T-helper 2 cell treated with Interferon-gamma antibody and Interleukin-4, amounts not matched to agents 5 μg/mL and 100 μg/mL, for 36 hours (primary cell): ENCODE measurements at regions not wholly inside any gene's neighbourhood (a gene's known extent, or its start where the extent isn't known, plus 50 kb on each side); places are given as distances from the start of the nearest gene placed in this dataset.
"Not testable (repeated sequence)": the region's sequence is repeated elsewhere in the genome, so short reads cannot be mapped to it uniquely, and the experiment has no call there.

Source experiments
- DNase-seq: peaks from one replicate; pipeline ENCODE4 v3.0.0; 2021; ENCODE audit warnings: low spot score
- H3K27ac Mint-ChIP-seq: one replicate; pipeline ENCODE4 v1.8.0; 2021; ENCODE audit warnings: mild to moderate bottlenecking, mixed read lengths
- H3K27me3 Mint-ChIP-seq: one replicate; pipeline ENCODE4 v1.8.0; 2021; ENCODE audit warnings: low read depth, mixed read lengths
- H3K36me3 Mint-ChIP-seq: one replicate; pipeline ENCODE4 v1.8.0; 2021; ENCODE audit warnings: low read depth, mixed read lengths
- H3K4me1 Mint-ChIP-seq: one replicate; pipeline ENCODE4 v1.8.0; 2021; ENCODE audit warnings: low read depth, mixed read lengths
- H3K4me3 Mint-ChIP-seq: one replicate; pipeline ENCODE4 v1.8.0; 2022; ENCODE audit warnings: mild to moderate bottlenecking, moderate library complexity, mixed read lengths
- H3K9me3 Mint-ChIP-seq: one replicate; pipeline ENCODE4 v1.8.0; 2021; ENCODE audit warnings: mixed read lengths

- H3K4me3 Mint-ChIP-seq, H3K36me3 Mint-ChIP-seq, H3K27ac Mint-ChIP-seq, H3K4me1 Mint-ChIP-seq, DNase-seq, H3K27me3 Mint-ChIP-seq, H3K9me3 Mint-ChIP-seq: not testable (repeated sequence)
Observed at GRCh38 chr12:14032191-14032590, 50.8 kb upstream of the GRIN2B start.

DNA sequence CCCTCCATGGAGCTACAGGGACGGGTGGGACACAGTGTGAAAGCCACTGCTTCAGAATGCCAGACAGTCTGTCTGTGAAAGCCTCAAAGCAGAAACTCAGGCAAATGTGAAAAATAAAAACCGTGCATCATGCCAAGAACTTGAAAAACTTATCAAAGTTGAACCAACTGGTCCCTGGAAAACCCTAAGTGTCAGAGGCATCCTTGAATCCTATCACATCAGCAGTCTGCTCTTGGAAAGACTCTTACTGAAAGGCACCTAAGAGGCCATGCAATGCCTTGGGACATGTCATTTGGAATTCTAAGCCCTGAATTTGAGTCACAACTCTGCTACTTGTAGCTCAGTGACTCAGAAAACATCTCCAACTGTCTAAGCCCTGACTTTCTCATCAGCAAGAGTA, 62.4 kb upstream of the GRIN2B start:
- Mint-ChIP-seq H3K9me3 (peaks cover 4% of the 10 kb centered on the region), H3K4me3 (no peak overlapping the region), H3K36me3 (no peaks in the 10 kb centered on the region), H3K27ac (no peak overlapping the region), H3K27me3 (no peaks in the 10 kb centered on the region), H3K4me1 (no peaks in the 10 kb centered on the region)
- no peak for DNase-seq

- Mint-ChIP-seq H3K4me1 (no peaks in the 10 kb centered on the region), H3K27ac (no peak overlapping the region), H3K27me3 (no peaks in the 10 kb centered on the region), H3K36me3 (no peaks in the 10 kb centered on the region), H3K9me3 (no peaks in the 10 kb centered on the region), H3K4me3 (no peak overlapping the region)
- no peak for DNase-seq
Observed at GRCh38 chr12:14048941-14049545, 67.6 kb upstream of the GRIN2B start.

DNA sequence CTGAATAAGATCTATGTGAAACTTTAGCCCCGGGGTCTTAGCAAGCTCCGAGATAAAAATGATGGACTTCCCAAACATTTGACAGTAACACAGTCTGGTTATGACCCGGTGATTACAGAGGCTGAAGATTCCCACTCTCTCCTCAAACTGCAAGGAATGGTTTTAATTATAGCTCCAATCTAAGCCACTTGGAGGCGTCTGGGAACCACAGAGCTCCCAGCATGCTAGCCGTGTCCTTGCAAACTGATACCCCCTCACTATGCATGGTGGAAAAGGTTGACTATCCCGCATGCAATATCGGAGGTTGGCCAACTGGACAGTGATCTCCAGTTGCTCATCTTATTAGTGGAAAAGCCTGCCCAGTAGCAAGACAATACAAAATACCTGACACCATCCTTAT, 76.5 kb upstream of the GRIN2B start:
- Mint-ChIP-seq H3K4me3 (no peak overlapping the region), H3K9me3 (no peaks in the 10 kb centered on the region), H3K36me3 (no peaks in the 10 kb centered on the region), H3K27ac (no peak overlapping the region), H3K27me3 (no peaks in the 10 kb centered on the region), H3K4me1 (no peaks in the 10 kb centered on the region)
- DNase-seq = no peak

DNA sequence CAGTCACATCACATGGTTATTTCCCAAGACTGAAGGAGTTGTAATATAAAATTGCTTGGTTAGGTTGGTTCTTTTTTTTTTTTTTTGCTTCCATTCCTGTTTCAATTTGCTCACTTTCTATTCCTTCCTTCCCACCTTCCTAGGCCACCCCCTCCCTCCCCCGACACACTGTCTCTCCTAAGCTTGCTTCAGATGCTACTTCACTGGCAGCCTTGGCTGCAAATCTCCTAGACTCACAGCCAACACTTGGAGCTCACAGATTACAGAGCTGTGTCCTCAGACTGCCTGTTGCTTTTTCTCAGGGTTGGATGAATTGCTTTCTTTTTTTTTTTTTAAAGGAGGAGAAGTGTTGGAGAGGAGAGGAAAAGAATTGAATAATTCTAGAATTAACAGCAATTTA, 77.3 kb upstream of the GRIN2B start:
- no peak for DNase-seq
- H3K4me3 Mint-ChIP-seq = no peak overlapping the region
- H3K27ac Mint-ChIP-seq = no peak overlapping the region
- no peaks in the 10 kb centered on the region for H3K27me3 Mint-ChIP-seq
- H3K36me3 Mint-ChIP-seq = no peaks in the 10 kb centered on the region
- H3K4me1 Mint-ChIP-seq = no peaks in the 10 kb centered on the region
- no peaks in the 10 kb centered on the region for H3K9me3 Mint-ChIP-seq

DNA sequence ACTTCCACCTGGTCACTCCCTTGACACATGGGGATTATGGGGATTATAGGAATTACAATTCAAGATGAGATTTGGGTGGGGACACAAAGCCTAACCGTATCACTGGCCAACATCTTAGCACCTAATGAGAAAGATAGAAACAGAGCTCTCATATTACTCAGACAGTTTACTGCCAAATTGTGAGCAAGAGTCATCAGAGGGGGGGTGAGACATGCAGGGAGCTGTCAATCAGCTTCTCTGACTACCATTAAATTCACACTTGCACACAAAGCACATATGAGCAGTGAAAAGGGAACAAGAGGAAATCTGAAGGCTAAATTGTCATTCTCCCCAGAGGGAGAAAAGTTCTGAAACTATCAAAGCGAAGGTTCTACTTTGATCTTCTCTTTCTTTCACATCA, 78.1 kb upstream of the GRIN2B start:
- no peaks in the 10 kb centered on the region for H3K4me1 Mint-ChIP-seq

GRCh38 chr12:14065616-14066015, 84.2 kb upstream of the GRIN2B start:
- H3K36me3 Mint-ChIP-seq = no peaks in the 10 kb centered on the region

More for the DNA sequence above, 78.1 kb upstream of the GRIN2B start:
- Mint-ChIP-seq H3K4me3 (no peak overlapping the region), H3K27ac (no peak overlapping the region), H3K27me3 (no peaks in the 10 kb centered on the region), H3K9me3 (no peaks in the 10 kb centered on the region), H3K36me3 (no peaks in the 10 kb centered on the region)
- DNase-seq = no peak

DNA sequence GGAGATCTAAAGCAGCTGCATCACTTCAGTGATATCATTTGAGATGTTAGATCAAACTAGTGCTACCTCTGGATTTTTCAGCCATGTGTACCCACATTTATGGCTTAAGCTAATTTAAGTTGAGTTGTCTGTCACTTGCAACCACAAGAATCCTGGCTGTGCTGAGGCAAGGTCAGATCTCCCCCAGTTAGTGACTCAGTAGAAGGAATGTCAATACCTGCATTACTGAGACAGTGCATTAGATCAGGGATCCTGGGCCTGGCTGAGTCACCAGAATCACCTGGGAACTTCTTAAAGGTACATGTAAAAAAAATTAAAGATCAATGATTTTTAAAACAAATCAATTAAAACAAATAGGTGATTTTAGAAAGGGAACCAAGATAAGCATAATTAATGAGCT, 84.6 kb upstream of the GRIN2B start:
- Mint-ChIP-seq H3K4me1 (no peaks in the 10 kb centered on the region), H3K4me3 (no peak overlapping the region), H3K9me3 (no peaks in the 10 kb centered on the region), H3K27ac (no peak overlapping the region), H3K27me3 (no peaks in the 10 kb centered on the region), H3K36me3 (no peaks in the 10 kb centered on the region)
- no peak for DNase-seq

More at GRCh38 chr12:14065616-14066015, 84.2 kb upstream of the GRIN2B start:
- Mint-ChIP-seq H3K4me1 (no peaks in the 10 kb centered on the region), H3K27ac (no peak overlapping the region), H3K9me3 (no peaks in the 10 kb centered on the region), H3K27me3 (no peaks in the 10 kb centered on the region), H3K4me3 (no peak overlapping the region)
- DNase-seq = no peak

DNA sequence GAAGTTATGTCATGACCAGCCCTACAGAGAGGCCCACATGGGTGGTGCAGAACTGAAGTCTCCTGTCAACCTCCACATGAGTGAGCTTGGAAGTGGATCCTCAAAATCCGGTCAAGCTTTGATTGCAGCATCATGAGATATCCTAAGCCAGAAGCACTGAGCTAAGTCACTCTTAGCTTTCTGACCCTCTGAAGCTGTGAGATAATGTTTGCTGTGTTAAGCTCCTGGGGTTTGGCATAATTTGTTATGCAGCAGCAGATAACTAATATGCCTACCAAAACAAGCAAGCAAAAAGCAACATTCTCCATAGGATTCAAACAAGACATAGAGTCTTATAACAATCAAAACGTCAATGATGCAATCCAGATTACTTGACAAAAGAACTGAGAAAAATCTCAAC, 87.6 kb upstream of the GRIN2B start:
- no peaks in the 10 kb centered on the region for H3K4me1 Mint-ChIP-seq
- no peaks in the 10 kb centered on the region for H3K36me3 Mint-ChIP-seq
- no peak overlapping the region for H3K27ac Mint-ChIP-seq
- H3K4me3 Mint-ChIP-seq = no peak overlapping the region
- H3K27me3 Mint-ChIP-seq = no peaks in the 10 kb centered on the region
- no peak for DNase-seq
- H3K9me3 Mint-ChIP-seq = no peaks in the 10 kb centered on the region

DNA sequence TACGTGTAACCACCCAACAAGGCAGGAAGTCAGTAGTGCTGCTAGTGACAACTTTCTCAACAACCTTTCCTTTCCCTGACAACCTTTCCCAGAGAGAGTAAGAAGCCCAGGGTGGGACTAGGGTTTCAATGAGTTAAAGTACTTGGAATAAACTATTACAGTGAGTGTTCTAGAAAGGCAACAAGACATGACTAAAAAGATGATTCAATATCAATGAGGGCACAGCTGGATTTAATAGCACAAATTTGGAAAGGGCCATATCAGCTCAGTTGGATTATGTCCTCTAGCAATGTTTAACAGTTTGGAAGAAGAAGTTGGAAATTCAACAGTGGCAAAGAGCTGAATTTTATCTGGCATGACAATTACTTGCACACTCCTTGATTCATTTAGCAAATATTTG, 90.4 kb upstream of the GRIN2B start:
- DNase-seq = no peak

DNA sequence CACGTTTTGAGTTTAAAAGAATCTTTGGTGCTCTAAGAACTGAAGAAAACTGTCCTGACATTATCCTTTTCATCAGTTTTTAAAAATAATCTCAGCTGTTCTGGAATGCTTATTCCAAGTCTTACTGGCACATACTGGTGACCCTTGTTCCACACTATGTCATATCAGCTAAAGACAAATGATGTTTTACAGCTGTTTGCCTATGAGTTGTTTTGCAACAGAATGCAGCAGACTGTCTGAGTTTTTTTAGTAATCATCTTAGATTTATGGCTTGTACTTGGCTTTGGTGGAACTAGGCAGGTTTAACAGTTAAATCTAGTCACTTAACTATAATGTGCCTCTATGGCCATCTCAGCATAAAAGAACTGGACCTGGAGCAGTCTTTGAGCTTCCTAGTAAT, 91.6 kb upstream of the GRIN2B start:
- no peak for DNase-seq
- Mint-ChIP-seq H3K27me3 (no peaks in the 10 kb centered on the region), H3K4me1 (no peaks in the 10 kb centered on the region), H3K36me3 (no peaks in the 10 kb centered on the region), H3K9me3 (no peaks in the 10 kb centered on the region), H3K27ac (no peak overlapping the region), H3K4me3 (no peak overlapping the region)

More for the DNA sequence above, 90.4 kb upstream of the GRIN2B start:
- Mint-ChIP-seq H3K4me1 (no peaks in the 10 kb centered on the region), H3K27ac (no peak overlapping the region), H3K4me3 (no peak overlapping the region), H3K36me3 (no peaks in the 10 kb centered on the region), H3K9me3 (no peaks in the 10 kb centered on the region), H3K27me3 (no peaks in the 10 kb centered on the region)

DNA sequence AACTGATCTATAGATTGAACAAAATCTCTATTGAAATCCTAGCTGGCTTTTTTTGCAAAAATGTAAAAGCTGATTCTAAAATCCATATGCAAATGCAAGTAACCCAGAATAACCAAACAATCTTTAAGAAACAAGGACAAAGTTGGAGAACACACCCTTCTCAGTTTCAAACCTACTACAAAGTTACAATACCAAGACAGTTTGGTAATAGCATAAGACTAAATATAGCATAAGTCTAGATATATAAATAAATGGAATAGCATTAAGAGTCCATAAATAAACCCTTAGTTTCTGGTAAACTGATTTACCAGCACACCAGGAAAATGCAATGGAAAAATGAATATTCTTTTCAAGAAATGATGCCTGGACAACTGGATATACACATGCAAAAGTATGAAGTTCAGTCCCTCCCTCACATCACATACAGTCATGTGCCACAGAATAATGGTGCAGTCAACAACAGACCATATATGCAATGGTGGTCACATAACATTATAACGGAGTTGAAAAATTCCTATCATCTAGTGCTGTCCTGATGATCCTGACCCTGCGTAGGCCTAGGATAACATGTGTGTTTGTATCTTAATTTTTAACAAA, 94.5 kb upstream of the GRIN2B start:
- Mint-ChIP-seq H3K9me3 (no peaks in the 10 kb centered on the region), H3K27me3 (no peaks in the 10 kb centered on the region), H3K4me1 (no peaks in the 10 kb centered on the region), H3K36me3 (no peaks in the 10 kb centered on the region), H3K4me3 (no peak overlapping the region), H3K27ac (no peak overlapping the region)
- no peak for DNase-seq

DNA sequence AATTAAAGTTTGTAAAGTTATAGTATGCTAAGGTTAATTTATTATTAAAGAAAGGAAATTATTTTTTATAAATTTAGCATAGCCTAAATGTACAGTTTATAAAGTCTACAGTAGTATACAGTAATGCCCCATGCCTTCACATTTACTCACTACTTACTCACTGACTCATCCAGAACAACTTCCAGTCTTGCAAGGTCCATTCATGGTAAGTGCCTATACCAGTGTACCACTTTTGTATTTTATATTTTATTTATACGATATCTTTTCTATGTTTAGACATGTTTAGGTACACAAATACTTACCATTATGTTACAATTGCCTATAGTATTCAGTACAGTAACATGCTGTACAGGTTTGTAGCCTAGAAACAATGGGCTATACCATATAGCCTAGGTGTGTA, 95.1 kb upstream of the GRIN2B start:
- H3K27ac Mint-ChIP-seq = no peak overlapping the region
- H3K36me3 Mint-ChIP-seq = no peaks in the 10 kb centered on the region
- no peak for DNase-seq
- H3K4me3 Mint-ChIP-seq = no peak overlapping the region
- no peaks in the 10 kb centered on the region for H3K27me3 Mint-ChIP-seq
- no peaks in the 10 kb centered on the region for H3K4me1 Mint-ChIP-seq
- no peaks in the 10 kb centered on the region for H3K9me3 Mint-ChIP-seq

GRCh38 chr12:14086838-14087237, 105.4 kb upstream of the GRIN2B start:
- H3K4me1 Mint-ChIP-seq = no peaks in the 10 kb centered on the region
- H3K27ac Mint-ChIP-seq = no peak overlapping the region
- H3K36me3 Mint-ChIP-seq = no peaks in the 10 kb centered on the region
- H3K27me3 Mint-ChIP-seq = no peaks in the 10 kb centered on the region
- DNase-seq = no peak
- H3K9me3 Mint-ChIP-seq = no peaks in the 10 kb centered on the region
- no peak overlapping the region for H3K4me3 Mint-ChIP-seq

DNA sequence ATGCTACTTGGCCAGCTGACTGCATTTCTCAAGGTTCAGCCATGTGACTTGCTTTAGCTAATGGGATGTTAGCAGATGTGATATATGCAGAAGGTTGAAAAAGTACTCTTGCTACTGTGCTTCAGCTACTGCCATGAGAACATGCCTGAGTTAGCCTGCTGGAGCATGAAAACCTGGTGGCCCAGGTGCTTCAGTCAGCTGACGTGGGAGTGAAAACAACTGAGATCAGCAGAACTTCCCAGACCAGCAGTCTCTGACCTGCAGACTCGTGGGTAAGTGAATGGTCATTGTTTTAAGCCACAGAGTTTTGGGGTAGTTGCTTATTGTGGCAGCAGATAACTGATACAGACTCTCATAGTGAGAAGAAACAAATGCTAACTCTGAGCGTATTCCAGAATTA, 118.6 kb upstream of the GRIN2B start:
- no peaks in the 10 kb centered on the region for H3K9me3 Mint-ChIP-seq
- no peaks in the 10 kb centered on the region for H3K27me3 Mint-ChIP-seq
- no peaks in the 10 kb centered on the region for H3K4me1 Mint-ChIP-seq
- H3K4me3 Mint-ChIP-seq = no peak overlapping the region
- no peak for DNase-seq
- H3K27ac Mint-ChIP-seq = no peak overlapping the region
- no peaks in the 10 kb centered on the region for H3K36me3 Mint-ChIP-seq
